RWPE2 (cell line): ENCODE measurements at regions not wholly inside any gene's neighbourhood (a gene's known extent, or its start where the extent isn't known, plus 50 kb on each side); places are given as distances from the start of the nearest gene placed in this dataset.

Experiments used
- ATAC-seq: fragments of 200-7000 bp; cut with Tn5 transposase; 3 replicates; pipeline ENCODE4 v1.9.1; 2021; ENCODE audit warnings: low read depth
- DNase-seq: peaks from one replicate; pipeline ENCODE4 v3.0.0-alpha.2; 2020; ENCODE audit warnings: low spot score
- H3K27ac ChIP-seq: fragments of 450-650 bp; 2 replicates; pipeline ENCODE4 v1.5.1; 2017; ENCODE audit warnings: mild to moderate bottlenecking; ENCODE audit not compliant: poor library complexity, severe bottlenecking
- H3K27me3 ChIP-seq: fragments of 250-450 bp; sonication (Bioruptor Pico); 2 replicates; pipeline ENCODE4 v1.5.1; 2021; ENCODE audit warnings: mild to moderate bottlenecking, moderate library complexity; ENCODE audit not compliant: insufficient read depth, poor library complexity, severe bottlenecking
- H3K36me3 ChIP-seq: fragments of 250-450 bp; sonication (Bioruptor Pico); 2 replicates; pipeline ENCODE4 v1.5.1; 2020; ENCODE audit warnings: low read depth, mild to moderate bottlenecking, moderate library complexity
- H3K4me1 ChIP-seq: fragments of 250-450 bp; sonication (Bioruptor Pico); 2 replicates; pipeline ENCODE4 v1.5.1; 2021; ENCODE audit warnings: mild to moderate bottlenecking, moderate library complexity; ENCODE audit not compliant: insufficient read depth, poor library complexity, severe bottlenecking
- H3K4me3 ChIP-seq: fragments of 250-450 bp; sonication (Bioruptor Pico); 2 replicates; pipeline ENCODE4 v1.5.1; 2021; ENCODE audit warnings: mild to moderate bottlenecking, moderate library complexity; ENCODE audit not compliant: severe bottlenecking
- H3K9me3 ChIP-seq: fragments of 250-450 bp; sonication (Bioruptor Pico); 2 replicates; pipeline ENCODE4 v1.5.1; 2021; ENCODE audit warnings: mild to moderate bottlenecking, moderate library complexity; ENCODE audit not compliant: severe bottlenecking
- CTCF ChIP-seq: fragments of 450-650 bp; IDR thresholded peaks from one replicate; pipeline ENCODE4 v1.5.1; 2017; ENCODE audit warnings: mild to moderate bottlenecking, moderate library complexity; ENCODE audit not compliant: poor library complexity, severe bottlenecking

GRCh38 chr20:25140968-25141367 is 54.5 kb upstream of the ENTPD6 start:
- Histone ChIP-seq H3K27ac (no peak overlapping the region), H3K4me1 (peaks cover 6% of the 10 kb centered on the region), H3K27me3 (no peaks in the 10 kb centered on the region), H3K4me3 (no peak overlapping the region), H3K36me3 (no peaks in the 10 kb centered on the region), H3K9me3 (no peaks in the 10 kb centered on the region)
- ATAC-seq (no peak), DNase-seq (no peak)
- no peak for TF ChIP-seq CTCF

- Histone ChIP-seq H3K4me1 (no peaks in the 10 kb centered on the region), H3K27ac (no peak overlapping the region), H3K4me3 (no peak overlapping the region), H3K36me3 (no peaks in the 10 kb centered on the region), H3K27me3 (no peaks in the 10 kb centered on the region), H3K9me3 (no peaks in the 10 kb centered on the region)
- no peak for ATAC-seq
- no peak for DNase-seq
- no peak for TF ChIP-seq CTCF
These were observed 53.1 kb upstream of the ENTPD6 start for GRCh38 chr20:25142435-25142834.

- no peak for ATAC-seq
- H3K27me3 ChIP-seq: peaks cover 3% of the 10 kb centered on the region
- TF ChIP-seq CTCF: no peak
These were observed 50.4 kb upstream of the ENTPD6 start for GRCh38 chr20:25145131-25145530.

More at GRCh38 chr20:25145131-25145530, 50.4 kb upstream of the ENTPD6 start:
- H3K27ac ChIP-seq: no peak overlapping the region
- H3K9me3 ChIP-seq: no peaks in the 10 kb centered on the region
- no peaks in the 10 kb centered on the region for H3K4me1 ChIP-seq
- H3K36me3 ChIP-seq: no peaks in the 10 kb centered on the region
- no peak for DNase-seq
- no peak overlapping the region for H3K4me3 ChIP-seq
